ENCODE measurements at regions not wholly inside any gene's neighbourhood (a gene's known extent, or its start where the extent isn't known, plus 50 kb on each side); places are given as distances from the start of the nearest gene placed in this dataset.

GRCh38 chr11:67776852-67777520 lies 102.6 kb upstream of the ALDH3B2 start:
- TF ChIP-seq CTCF (IDR thresholded peaks at IDR 0.05), result no peak
- TF ChIP-seq POLR2A (IDR thresholded peaks at IDR 0.05), result no peak
- TF ChIP-seq POLR2AphosphoS5 (IDR thresholded peaks at IDR 0.05), result no peak
- no peak for TF ChIP-seq EP300 (IDR thresholded peaks at IDR 0.05)
